Gastroesophageal sphincter (tissue), 3 donors: ENCODE measurements at regions not wholly inside any gene's neighbourhood (a gene's known extent, or its start where the extent isn't known, plus 50 kb on each side); places are given as distances from the start of the nearest gene placed in this dataset.

Experiments
- CTCF ChIP-seq, 4 experiments: fragments of 200-600 bp in 2 of 4; fragments of 450-650 bp in 2 of 4; sonication (generic) in 1 of 4; IDR thresholded peaks; one replicate each; pipeline ENCODE4 v1.5.1; 2017 to 2019; ENCODE audit warnings: antibody characterized with exemption in 4 of 4, mild to moderate bottlenecking in 2 of 4, moderate library complexity in 2 of 4
- EP300 ChIP-seq: sonication (generic); formaldehyde crosslinking; IDR thresholded peaks from one replicate; pipeline ENCODE4 v1.6.1; 2017; ENCODE audit warnings: antibody characterized with exemption, mild to moderate bottlenecking
- POLR2A ChIP-seq, 2 donors: fragments of 450-650 bp; IDR thresholded peaks; one replicate each; pipeline ENCODE4 v1.6.1; 2017; ENCODE audit warnings: antibody characterized with exemption in 2 of 2, mild to moderate bottlenecking in 2 of 2, moderate library complexity in 1 of 2
- POLR2AphosphoS5 ChIP-seq: sonication (generic); formaldehyde crosslinking; IDR thresholded peaks from one replicate; pipeline ENCODE4 v1.6.1; 2017; ENCODE audit warnings: antibody characterized with exemption

DNA sequence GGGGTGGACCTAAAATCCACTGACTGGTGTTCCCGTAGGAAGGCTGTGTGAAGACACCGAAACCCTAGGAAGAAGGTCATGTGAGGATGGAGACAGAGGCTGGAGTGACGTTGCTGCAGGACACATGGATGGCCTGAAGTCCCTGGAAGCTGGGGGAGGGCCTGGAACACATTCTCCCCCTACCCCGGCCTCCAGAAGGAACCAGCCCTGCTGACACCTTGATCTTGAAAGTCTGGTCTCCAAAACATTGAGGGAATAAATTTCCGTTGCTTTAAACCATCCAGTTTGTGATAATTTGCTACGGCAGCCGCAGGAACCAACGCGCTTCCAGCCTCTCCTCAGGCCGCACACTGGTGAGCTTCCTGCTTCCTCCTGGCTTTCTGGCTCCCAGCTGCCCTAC, 288.2 kb downstream of the GLRX3 start:
- TF ChIP-seq POLR2A (IDR thresholded peaks at IDR 0.05) = no peak
- TF ChIP-seq CTCF (IDR thresholded peaks at IDR 0.05) = no peak
- no peak for TF ChIP-seq EP300
- no peak for TF ChIP-seq POLR2AphosphoS5
